Hepatocyte (in vitro differentiated cells): ENCODE measurements at regions not wholly inside any gene's neighbourhood (a gene's known extent, or its start where the extent isn't known, plus 50 kb on each side); places are given as distances from the start of the nearest gene placed in this dataset.

Source experiments
- EZH2 ChIP-seq: fragments of 200-600 bp; sonication (generic); IDR thresholded peaks from 2 replicates; pipeline ENCODE4 v1.6.1; 2016; ENCODE audit warnings: antibody characterized with exemption, mild to moderate bottlenecking, borderline replicate concordance
- TF ChIP-seq, protein P1 (sequence below): fragments of 200-600 bp; sonication (generic); IDR thresholded peaks from 2 replicates; pipeline ENCODE4 v1.5.1; 2016; ENCODE audit warnings: antibody characterized with exemption, mild to moderate bottlenecking; ENCODE audit not compliant: poor library complexity

DNA sequence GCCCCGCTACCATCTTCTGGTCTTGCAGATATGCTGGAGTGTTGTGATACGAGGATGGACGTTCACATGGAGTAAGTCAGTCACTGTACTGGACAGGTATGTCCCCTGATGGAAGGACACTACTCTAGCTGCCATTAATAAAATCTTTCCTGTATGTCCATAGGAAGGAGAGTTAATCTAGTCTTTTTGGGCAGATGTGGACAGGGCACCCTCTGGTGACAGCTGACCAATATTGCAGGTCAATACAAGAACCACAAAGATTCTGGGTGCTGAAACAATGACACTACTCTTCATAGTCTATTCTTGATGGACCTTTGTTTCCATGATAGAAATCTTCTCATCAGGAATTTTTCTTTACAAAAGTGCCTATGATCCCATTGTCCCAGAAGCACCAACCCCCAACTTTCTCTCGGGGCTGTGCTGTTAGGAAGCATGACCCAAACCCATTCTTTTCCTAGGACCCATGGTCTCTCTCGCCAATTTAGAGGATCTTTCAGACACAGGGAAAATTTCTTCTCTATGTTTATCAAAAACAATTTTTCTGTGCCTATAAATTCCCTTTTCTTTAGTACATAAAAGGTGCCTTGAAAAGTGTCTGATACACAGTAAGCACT is 376.9 kb downstream of the DTWD2 start:
- TF ChIP-seq, protein P1, sequence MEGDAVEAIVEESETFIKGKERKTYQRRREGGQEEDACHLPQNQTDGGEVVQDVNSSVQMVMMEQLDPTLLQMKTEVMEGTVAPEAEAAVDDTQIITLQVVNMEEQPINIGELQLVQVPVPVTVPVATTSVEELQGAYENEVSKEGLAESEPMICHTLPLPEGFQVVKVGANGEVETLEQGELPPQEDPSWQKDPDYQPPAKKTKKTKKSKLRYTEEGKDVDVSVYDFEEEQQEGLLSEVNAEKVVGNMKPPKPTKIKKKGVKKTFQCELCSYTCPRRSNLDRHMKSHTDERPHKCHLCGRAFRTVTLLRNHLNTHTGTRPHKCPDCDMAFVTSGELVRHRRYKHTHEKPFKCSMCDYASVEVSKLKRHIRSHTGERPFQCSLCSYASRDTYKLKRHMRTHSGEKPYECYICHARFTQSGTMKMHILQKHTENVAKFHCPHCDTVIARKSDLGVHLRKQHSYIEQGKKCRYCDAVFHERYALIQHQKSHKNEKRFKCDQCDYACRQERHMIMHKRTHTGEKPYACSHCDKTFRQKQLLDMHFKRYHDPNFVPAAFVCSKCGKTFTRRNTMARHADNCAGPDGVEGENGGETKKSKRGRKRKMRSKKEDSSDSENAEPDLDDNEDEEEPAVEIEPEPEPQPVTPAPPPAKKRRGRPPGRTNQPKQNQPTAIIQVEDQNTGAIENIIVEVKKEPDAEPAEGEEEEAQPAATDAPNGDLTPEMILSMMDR: peak; percentile 65
- TF ChIP-seq EZH2: no peak
